GM23338 (cell line): ENCODE measurements at regions not wholly inside any gene's neighbourhood (a gene's known extent, or its start where the extent isn't known, plus 50 kb on each side); places are given as distances from the start of the nearest gene placed in this dataset.

Experiments used
- ATAC-seq: fragments of 200-7000 bp; cut with Tn5 transposase; 3 replicates; pipeline ENCODE4 v1.9.1; 2020
- DNase-seq: peaks from one replicate; pipeline ENCODE4 v3.0.0-alpha.2; 2015; ENCODE audit warnings: low spot score
- H2AFZ ChIP-seq: fragments of 200-600 bp; sonication (generic); 2 replicates; pipeline ENCODE4 v1.8.0; 2016; ENCODE audit warnings: antibody characterized with exemption, mild to moderate bottlenecking, moderate library complexity
- H3F3A ChIP-seq: fragments of 200-600 bp; sonication (generic); replicated peaks from 2 replicates; pipeline ENCODE4 v1.8.0; 2017; ENCODE audit warnings: antibody characterized with exemption, mixed run types, low read depth
- H3K27ac ChIP-seq: fragments of 200-600 bp; sonication (generic); 2 replicates; pipeline ENCODE4 v1.6.1; 2016; ENCODE audit warnings: low read depth
- H3K27me3 ChIP-seq: fragments of 200-600 bp; sonication (generic); 2 replicates; pipeline ENCODE4 v1.8.0; 2016; ENCODE audit warnings: mild to moderate bottlenecking, mixed run types, moderate library complexity; ENCODE audit not compliant: insufficient read depth
- H3K36me3 ChIP-seq: fragments of 200-600 bp; sonication (generic); 2 replicates; pipeline ENCODE4 v1.8.0; 2016; ENCODE audit warnings: mild to moderate bottlenecking; ENCODE audit not compliant: insufficient read depth
- H3K4me1 ChIP-seq: fragments of 200-600 bp; sonication (generic); 2 replicates; pipeline ENCODE4 v1.8.0; 2016; ENCODE audit warnings: mild to moderate bottlenecking, moderate library complexity; ENCODE audit not compliant: insufficient read depth
- H3K4me2 ChIP-seq: fragments of 200-600 bp; sonication (generic); 2 replicates; pipeline ENCODE4 v1.7.1; 2017; ENCODE audit warnings: mixed run types
- H3K4me3 ChIP-seq: fragments of 200-600 bp; sonication (generic); 2 replicates; pipeline ENCODE4 v1.6.1; 2016; ENCODE audit warnings: mixed run types
- H3K79me2 ChIP-seq: fragments of 200-600 bp; sonication (generic); replicated peaks from 2 replicates; pipeline ENCODE4 v1.8.0; 2017; ENCODE audit warnings: mild to moderate bottlenecking; ENCODE audit not compliant: insufficient read depth
- H3K9me2 ChIP-seq: fragments of 200-600 bp; sonication (generic); 2 replicates; pipeline ENCODE4 v1.8.0; 2017; ENCODE audit not compliant: insufficient read depth
- H4K20me1 ChIP-seq: fragments of 200-600 bp; sonication (generic); replicated peaks from 2 replicates; pipeline ENCODE4 v1.8.0; 2017; ENCODE audit warnings: mild to moderate bottlenecking; ENCODE audit not compliant: insufficient read depth
- H3K27ac Mint-ChIP-seq: 2 replicates; pipeline ENCODE4 v1.8.0; 2020; ENCODE audit warnings: inconsistent platforms, mild to moderate bottlenecking, moderate library complexity, mixed read lengths
- H3K27me3 Mint-ChIP-seq: 3 replicates; pipeline ENCODE4 v1.8.0; 2022; ENCODE audit warnings: low read depth, mild to moderate bottlenecking, moderate library complexity, mixed read lengths, inconsistent platforms; ENCODE audit not compliant: insufficient read depth, poor library complexity
- H3K36me3 Mint-ChIP-seq: 3 replicates; pipeline ENCODE4 v1.8.0; 2021; ENCODE audit warnings: low read depth, mild to moderate bottlenecking, inconsistent platforms, moderate library complexity, mixed read lengths
- H3K4me1 Mint-ChIP-seq: 3 replicates; pipeline ENCODE4 v1.8.0; 2020; ENCODE audit warnings: mild to moderate bottlenecking, inconsistent platforms, mixed read lengths
- H3K4me3 Mint-ChIP-seq: 3 replicates; pipeline ENCODE4 v1.8.0; 2021; ENCODE audit warnings: moderate library complexity, mild to moderate bottlenecking, inconsistent platforms, mixed read lengths
- H3K9me3 Mint-ChIP-seq: 3 replicates; pipeline ENCODE4 v1.8.0; 2020; ENCODE audit warnings: moderate library complexity, mild to moderate bottlenecking, inconsistent platforms, mixed read lengths
- CREB1 ChIP-seq: fragments of 250-450 bp; sonication (Bioruptor Pico); IDR thresholded peaks from 2 replicates; pipeline ENCODE4 v1.5.0; 2020; ENCODE audit warnings: low read depth, mild to moderate bottlenecking, moderate library complexity
- EZH2 ChIP-seq: fragments of 200-600 bp; sonication (generic); IDR thresholded peaks from one replicate; pipeline ENCODE4 v1.8.0; 2017; ENCODE audit warnings: antibody characterized with exemption, mild to moderate bottlenecking, low read depth; ENCODE audit not compliant: unreplicated experiment
- EZH2phosphoT487 ChIP-seq: fragments of 200-600 bp; sonication (generic); IDR thresholded peaks from one replicate; pipeline ENCODE4 v1.8.1; 2018; ENCODE audit warnings: antibody characterized with exemption; ENCODE audit not compliant: unreplicated experiment
- JUNB ChIP-seq: IDR thresholded peaks from one replicate; pipeline ENCODE4 v1.6.1; 2016; ENCODE audit warnings: antibody characterized with exemption; ENCODE audit not compliant: unreplicated experiment
- NANOG ChIP-seq: IDR thresholded peaks from 2 replicates; pipeline ENCODE4 v1.6.1; 2016; ENCODE audit warnings: antibody characterized with exemption, borderline replicate concordance
- POLR2AphosphoS5 ChIP-seq: IDR thresholded peaks from 2 replicates; pipeline ENCODE4 v1.6.1; 2016; ENCODE audit warnings: antibody characterized with exemption, low read depth
- STAT1 ChIP-seq: IDR thresholded peaks from one replicate; pipeline ENCODE4 v1.6.1; 2016; ENCODE audit warnings: antibody characterized with exemption; ENCODE audit not compliant: unreplicated experiment
- ZNF114 ChIP-seq: fragments of 250-450 bp; sonication (Bioruptor Pico); IDR thresholded peaks from 2 replicates; pipeline ENCODE4 v1.5.0; 2020; ENCODE audit warnings: mild to moderate bottlenecking, moderate library complexity
- ZNF331 ChIP-seq: fragments of 250-450 bp; sonication (Bioruptor Pico); IDR thresholded peaks from 2 replicates; pipeline ENCODE4 v1.5.0; 2020; ENCODE audit warnings: low read depth, mild to moderate bottlenecking, moderate library complexity
- TF ChIP-seq, protein P1 (sequence below): IDR thresholded peaks from one replicate; pipeline ENCODE4 v1.6.1; 2018; ENCODE audit warnings: antibody characterized with exemption; ENCODE audit not compliant: unreplicated experiment
- TF ChIP-seq, protein P2 (sequence below): IDR thresholded peaks from 2 replicates; pipeline ENCODE4 v1.6.1; 2016; ENCODE audit warnings: antibody characterized with exemption
- TF ChIP-seq, protein P3 (sequence below), 2 experiments: fragments of 200-600 bp in 1 of 2; sonication (generic) in 1 of 2; conservative IDR thresholded peaks; 2 replicates each; pipeline versions ENCODE4 v1.5.1 to v1.6.1; 2016 to 2017; ENCODE audit warnings: antibody characterized with exemption in 2 of 2, low read depth in 2 of 2, mild to moderate bottlenecking in 2 of 2, moderate library complexity in 1 of 2
- TF ChIP-seq, protein P4 (sequence below): fragments of 250-450 bp; sonication (Bioruptor Pico); IDR thresholded peaks from 2 replicates; pipeline ENCODE4 v1.5.0; 2020; ENCODE audit warnings: mild to moderate bottlenecking, moderate library complexity

DNA sequence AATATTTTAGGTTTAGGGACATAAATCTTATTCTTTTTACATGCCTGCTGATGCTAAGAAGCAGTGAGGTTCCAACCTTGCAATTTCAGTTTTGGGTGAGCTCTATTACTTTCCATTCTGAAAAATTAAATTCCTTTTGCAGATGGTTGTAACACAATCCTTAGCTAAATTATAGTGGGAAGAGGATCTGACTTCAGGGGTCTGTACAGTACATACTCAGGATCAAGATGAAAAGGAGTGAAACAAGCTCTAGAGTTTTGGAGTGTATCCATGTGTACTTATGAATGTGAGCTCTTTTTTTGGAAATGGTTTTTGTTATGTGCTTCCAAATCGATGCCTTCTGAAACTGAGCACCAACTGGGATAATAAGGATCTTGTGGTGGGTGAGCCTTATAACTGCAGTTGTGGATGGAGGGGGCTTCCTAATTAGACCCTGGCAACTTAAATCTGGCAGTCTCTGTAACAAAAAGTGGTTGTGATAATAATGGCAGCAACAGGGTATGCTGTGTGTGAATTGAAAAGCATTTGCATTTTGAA, 218.8 kb upstream of the MAP3K7 start:
- Mint-ChIP-seq H3K9me3 (no peaks in the 10 kb centered on the region), H3K36me3 (no peaks in the 10 kb centered on the region), H3K27me3 (peaks cover 6% of the 10 kb centered on the region), H3K27ac (no peak overlapping the region), H3K4me3 (no peak overlapping the region), H3K4me1 (peaks cover 37% of the 10 kb centered on the region)
- H3K36me3 ChIP-seq, result no peaks in the 10 kb centered on the region
- no peak for ATAC-seq
- no peak overlapping the region for H3K27ac ChIP-seq
- H4K20me1 ChIP-seq, result no peaks in the 10 kb centered on the region
- no peak overlapping the region for H3K4me3 ChIP-seq
- no peak overlapping the region for H2AFZ ChIP-seq
- no peaks in the 10 kb centered on the region; the same call in 1 of the 2 replicates for H3K9me2 ChIP-seq
- no peaks in the 10 kb centered on the region for H3K27me3 ChIP-seq
- TF ChIP-seq EZH2, result no peak
- TF ChIP-seq, protein P1, sequence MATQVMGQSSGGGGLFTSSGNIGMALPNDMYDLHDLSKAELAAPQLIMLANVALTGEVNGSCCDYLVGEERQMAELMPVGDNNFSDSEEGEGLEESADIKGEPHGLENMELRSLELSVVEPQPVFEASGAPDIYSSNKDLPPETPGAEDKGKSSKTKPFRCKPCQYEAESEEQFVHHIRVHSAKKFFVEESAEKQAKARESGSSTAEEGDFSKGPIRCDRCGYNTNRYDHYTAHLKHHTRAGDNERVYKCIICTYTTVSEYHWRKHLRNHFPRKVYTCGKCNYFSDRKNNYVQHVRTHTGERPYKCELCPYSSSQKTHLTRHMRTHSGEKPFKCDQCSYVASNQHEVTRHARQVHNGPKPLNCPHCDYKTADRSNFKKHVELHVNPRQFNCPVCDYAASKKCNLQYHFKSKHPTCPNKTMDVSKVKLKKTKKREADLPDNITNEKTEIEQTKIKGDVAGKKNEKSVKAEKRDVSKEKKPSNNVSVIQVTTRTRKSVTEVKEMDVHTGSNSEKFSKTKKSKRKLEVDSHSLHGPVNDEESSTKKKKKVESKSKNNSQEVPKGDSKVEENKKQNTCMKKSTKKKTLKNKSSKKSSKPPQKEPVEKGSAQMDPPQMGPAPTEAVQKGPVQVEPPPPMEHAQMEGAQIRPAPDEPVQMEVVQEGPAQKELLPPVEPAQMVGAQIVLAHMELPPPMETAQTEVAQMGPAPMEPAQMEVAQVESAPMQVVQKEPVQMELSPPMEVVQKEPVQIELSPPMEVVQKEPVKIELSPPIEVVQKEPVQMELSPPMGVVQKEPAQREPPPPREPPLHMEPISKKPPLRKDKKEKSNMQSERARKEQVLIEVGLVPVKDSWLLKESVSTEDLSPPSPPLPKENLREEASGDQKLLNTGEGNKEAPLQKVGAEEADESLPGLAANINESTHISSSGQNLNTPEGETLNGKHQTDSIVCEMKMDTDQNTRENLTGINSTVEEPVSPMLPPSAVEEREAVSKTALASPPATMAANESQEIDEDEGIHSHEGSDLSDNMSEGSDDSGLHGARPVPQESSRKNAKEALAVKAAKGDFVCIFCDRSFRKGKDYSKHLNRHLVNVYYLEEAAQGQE, result no peak
- TF ChIP-seq NANOG, result no peak
- TF ChIP-seq, protein P2, sequence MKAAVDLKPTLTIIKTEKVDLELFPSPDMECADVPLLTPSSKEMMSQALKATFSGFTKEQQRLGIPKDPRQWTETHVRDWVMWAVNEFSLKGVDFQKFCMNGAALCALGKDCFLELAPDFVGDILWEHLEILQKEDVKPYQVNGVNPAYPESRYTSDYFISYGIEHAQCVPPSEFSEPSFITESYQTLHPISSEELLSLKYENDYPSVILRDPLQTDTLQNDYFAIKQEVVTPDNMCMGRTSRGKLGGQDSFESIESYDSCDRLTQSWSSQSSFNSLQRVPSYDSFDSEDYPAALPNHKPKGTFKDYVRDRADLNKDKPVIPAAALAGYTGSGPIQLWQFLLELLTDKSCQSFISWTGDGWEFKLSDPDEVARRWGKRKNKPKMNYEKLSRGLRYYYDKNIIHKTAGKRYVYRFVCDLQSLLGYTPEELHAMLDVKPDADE, result no peak
- TF ChIP-seq JUNB, result no peak
- no peak for TF ChIP-seq EZH2phosphoT487
- TF ChIP-seq, protein P3, sequence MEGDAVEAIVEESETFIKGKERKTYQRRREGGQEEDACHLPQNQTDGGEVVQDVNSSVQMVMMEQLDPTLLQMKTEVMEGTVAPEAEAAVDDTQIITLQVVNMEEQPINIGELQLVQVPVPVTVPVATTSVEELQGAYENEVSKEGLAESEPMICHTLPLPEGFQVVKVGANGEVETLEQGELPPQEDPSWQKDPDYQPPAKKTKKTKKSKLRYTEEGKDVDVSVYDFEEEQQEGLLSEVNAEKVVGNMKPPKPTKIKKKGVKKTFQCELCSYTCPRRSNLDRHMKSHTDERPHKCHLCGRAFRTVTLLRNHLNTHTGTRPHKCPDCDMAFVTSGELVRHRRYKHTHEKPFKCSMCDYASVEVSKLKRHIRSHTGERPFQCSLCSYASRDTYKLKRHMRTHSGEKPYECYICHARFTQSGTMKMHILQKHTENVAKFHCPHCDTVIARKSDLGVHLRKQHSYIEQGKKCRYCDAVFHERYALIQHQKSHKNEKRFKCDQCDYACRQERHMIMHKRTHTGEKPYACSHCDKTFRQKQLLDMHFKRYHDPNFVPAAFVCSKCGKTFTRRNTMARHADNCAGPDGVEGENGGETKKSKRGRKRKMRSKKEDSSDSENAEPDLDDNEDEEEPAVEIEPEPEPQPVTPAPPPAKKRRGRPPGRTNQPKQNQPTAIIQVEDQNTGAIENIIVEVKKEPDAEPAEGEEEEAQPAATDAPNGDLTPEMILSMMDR (conservative IDR thresholded peaks at IDR 0.05; ENCODE audit: low read depth in 2 of 2), result no peak
- TF ChIP-seq ZNF331 (CRISPR knock-in tag), result no peak
- TF ChIP-seq ZNF114 (CRISPR knock-in tag), result no peak
- TF ChIP-seq CREB1, result no peak
- TF ChIP-seq, protein P4, sequence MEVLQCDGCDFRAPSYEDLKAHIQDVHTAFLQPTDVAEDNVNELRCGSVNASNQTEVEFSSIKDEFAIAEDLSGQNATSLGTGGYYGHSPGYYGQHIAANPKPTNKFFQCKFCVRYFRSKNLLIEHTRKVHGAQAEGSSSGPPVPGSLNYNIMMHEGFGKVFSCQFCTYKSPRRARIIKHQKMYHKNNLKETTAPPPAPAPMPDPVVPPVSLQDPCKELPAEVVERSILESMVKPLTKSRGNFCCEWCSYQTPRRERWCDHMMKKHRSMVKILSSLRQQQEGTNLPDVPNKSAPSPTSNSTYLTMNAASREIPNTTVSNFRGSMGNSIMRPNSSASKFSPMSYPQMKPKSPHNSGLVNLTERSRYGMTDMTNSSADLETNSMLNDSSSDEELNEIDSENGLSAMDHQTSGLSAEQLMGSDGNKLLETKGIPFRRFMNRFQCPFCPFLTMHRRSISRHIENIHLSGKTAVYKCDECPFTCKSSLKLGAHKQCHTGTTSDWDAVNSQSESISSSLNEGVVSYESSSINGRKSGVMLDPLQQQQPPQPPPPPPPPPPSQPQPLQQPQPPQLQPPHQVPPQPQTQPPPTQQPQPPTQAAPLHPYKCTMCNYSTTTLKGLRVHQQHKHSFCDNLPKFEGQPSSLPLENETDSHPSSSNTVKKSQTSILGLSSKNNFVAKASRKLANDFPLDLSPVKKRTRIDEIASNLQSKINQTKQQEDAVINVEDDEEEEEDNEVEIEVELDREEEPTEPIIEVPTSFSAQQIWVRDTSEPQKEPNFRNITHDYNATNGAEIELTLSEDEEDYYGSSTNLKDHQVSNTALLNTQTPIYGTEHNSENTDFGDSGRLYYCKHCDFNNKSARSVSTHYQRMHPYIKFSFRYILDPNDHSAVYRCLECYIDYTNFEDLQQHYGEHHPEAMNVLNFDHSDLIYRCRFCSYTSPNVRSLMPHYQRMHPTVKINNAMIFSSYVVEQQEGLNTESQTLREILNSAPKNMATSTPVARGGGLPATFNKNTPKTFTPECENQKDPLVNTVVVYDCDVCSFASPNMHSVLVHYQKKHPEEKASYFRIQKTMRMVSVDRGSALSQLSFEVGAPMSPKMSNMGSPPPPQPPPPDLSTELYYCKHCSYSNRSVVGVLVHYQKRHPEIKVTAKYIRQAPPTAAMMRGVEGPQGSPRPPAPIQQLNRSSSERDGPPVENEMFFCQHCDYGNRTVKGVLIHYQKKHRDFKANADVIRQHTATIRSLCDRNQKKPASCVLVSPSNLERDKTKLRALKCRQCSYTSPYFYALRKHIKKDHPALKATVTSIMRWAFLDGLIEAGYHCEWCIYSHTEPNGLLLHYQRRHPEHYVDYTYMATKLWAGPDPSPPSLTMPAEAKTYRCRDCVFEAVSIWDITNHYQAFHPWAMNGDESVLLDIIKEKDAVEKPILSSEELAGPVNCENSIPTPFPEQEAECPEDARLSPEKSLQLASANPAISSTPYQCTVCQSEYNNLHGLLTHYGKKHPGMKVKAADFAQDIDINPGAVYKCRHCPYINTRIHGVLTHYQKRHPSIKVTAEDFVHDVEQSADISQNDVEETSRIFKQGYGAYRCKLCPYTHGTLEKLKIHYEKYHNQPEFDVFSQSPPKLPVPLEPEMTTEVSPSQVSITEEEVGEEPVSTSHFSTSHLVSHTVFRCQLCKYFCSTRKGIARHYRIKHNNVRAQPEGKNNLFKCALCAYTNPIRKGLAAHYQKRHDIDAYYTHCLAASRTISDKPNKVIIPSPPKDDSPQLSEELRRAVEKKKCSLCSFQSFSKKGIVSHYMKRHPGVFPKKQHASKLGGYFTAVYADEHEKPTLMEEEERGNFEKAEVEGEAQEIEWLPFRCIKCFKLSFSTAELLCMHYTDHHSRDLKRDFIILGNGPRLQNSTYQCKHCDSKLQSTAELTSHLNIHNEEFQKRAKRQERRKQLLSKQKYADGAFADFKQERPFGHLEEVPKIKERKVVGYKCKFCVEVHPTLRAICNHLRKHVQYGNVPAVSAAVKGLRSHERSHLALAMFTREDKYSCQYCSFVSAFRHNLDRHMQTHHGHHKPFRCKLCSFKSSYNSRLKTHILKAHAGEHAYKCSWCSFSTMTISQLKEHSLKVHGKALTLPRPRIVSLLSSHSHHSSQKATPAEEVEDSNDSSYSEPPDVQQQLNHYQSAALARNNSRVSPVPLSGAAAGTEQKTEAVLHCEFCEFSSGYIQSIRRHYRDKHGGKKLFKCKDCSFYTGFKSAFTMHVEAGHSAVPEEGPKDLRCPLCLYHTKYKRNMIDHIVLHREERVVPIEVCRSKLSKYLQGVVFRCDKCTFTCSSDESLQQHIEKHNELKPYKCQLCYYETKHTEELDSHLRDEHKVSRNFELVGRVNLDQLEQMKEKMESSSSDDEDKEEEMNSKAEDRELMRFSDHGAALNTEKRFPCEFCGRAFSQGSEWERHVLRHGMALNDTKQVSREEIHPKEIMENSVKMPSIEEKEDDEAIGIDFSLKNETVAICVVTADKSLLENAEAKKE, result no peak
- TF ChIP-seq STAT1, result no peak
- no peak for TF ChIP-seq POLR2AphosphoS5
- H3F3A ChIP-seq, result 0 out of 2 replicates have a peak, but pooled peaks cover 3% of the 10 kb centered on the region
- H3K4me2 ChIP-seq, result no peak overlapping the region
- no peaks in the 10 kb centered on the region for H3K79me2 ChIP-seq
- no peak for DNase-seq
- peaks cover 32% of the 10 kb centered on the region for H3K4me1 ChIP-seq
